ENCODE measurements at regions not wholly inside any gene's neighbourhood (a gene's known extent, or its start where the extent isn't known, plus 50 kb on each side); places are given as distances from the start of the nearest gene placed in this dataset.

DNA sequence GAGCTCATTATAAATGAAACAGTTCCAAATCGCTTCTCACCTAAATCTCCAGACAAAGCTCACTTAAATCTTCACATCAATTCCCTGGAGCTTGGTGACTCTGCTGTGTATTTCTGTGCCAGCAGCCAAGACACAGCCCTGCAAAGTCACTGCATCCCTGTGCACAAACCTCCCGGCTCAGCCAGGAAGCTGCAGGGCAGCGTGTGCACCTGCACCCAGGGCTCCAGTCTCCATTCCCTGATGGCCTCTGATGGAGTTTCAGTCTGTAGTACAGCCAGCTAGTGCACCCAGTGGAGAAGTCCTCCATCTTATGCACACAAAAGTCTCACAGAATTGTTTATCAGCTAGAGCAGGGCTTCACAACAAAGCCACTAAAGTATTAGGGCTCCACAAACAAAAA lies 51.1 kb upstream of the PRSS58 start:
- intact Hi-C loops (cut with DNase I; ENCODE audit: low total_unique reads), result no loop called here

GRCh38 chr7:142308326-142308725 lies 50.5 kb upstream of the PRSS58 start:
- TF ChIP-seq POLR2A (IDR thresholded peaks at IDR 0.05) (no peak), POLR2AphosphoS5 (IDR thresholded peaks at IDR 0.05) (no peak)
- TF ChIP-seq, protein P1, sequence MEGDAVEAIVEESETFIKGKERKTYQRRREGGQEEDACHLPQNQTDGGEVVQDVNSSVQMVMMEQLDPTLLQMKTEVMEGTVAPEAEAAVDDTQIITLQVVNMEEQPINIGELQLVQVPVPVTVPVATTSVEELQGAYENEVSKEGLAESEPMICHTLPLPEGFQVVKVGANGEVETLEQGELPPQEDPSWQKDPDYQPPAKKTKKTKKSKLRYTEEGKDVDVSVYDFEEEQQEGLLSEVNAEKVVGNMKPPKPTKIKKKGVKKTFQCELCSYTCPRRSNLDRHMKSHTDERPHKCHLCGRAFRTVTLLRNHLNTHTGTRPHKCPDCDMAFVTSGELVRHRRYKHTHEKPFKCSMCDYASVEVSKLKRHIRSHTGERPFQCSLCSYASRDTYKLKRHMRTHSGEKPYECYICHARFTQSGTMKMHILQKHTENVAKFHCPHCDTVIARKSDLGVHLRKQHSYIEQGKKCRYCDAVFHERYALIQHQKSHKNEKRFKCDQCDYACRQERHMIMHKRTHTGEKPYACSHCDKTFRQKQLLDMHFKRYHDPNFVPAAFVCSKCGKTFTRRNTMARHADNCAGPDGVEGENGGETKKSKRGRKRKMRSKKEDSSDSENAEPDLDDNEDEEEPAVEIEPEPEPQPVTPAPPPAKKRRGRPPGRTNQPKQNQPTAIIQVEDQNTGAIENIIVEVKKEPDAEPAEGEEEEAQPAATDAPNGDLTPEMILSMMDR (IDR thresholded peaks at IDR 0.05 in 8 of 11, conservative IDR thresholded peaks at IDR 0.05 in 3 of 11), result no peak
- 50 to 82% (median 75%) methylated on average over 4 of the region's 4 CpGs for WGBS, 5 donors
- H3K36me3 ChIP-seq, result no peaks in the 10 kb centered on the region
- H3K27ac ChIP-seq, result no peak overlapping the region
- peaks cover 0 to 29% (median 0%) of the 10 kb centered on the region in 7 donors for H3K27me3 ChIP-seq (replicated peaks in 1 of 7)
- H3K4me3 ChIP-seq, result no peak overlapping the region
- intact Hi-C loops (cut with DNase I; ENCODE audit: low total_unique reads), result no loop called here
- H3K4me1 ChIP-seq, result peaks cover 0 to 2% (median 0%) of the 10 kb centered on the region in 6 donors
- DNase-seq, result no peak
- H3K9me3 ChIP-seq, result no peaks in the 10 kb centered on the region

More for the DNA sequence above, 51.1 kb upstream of the PRSS58 start:
- Histone ChIP-seq H3K36me3 (no peaks in the 10 kb centered on the region), H3K27me3 (replicated peaks in 1 of 7) (peaks cover 0 to 24% (median 0%) of the 10 kb centered on the region in 7 donors), H3K4me3 (no peak overlapping the region), H3K9me3 (no peaks in the 10 kb centered on the region), H3K27ac (no peak overlapping the region), H3K4me1 (peaks cover 0 to 6% (median 0%) of the 10 kb centered on the region in 6 donors)
- TF ChIP-seq POLR2AphosphoS5 (IDR thresholded peaks at IDR 0.05), result no peak
- TF ChIP-seq, protein P1 (IDR thresholded peaks at IDR 0.05 in 8 of 11, conservative IDR thresholded peaks at IDR 0.05 in 3 of 11), result no peak
- TF ChIP-seq POLR2A (IDR thresholded peaks at IDR 0.05), result no peak
- DNase-seq, result no peak
- WGBS, 5 donors, result 48 to 73% (median 60%) methylated on average over 3 of the region's 3 CpGs

Small RNA genes lying in the stretch of these regions (small RNA-seq; reads per million reads assigned to genes)
- gene TRBV5-2 (0 reads per million in 4 donors), gene TRBV8-1 (0 reads per million in 4 donors), gene TRBV8-2 (0 reads per million in 4 donors)

All from spleen (tissue), 11 donors.